Prostate gland (tissue), 2 donors: ENCODE measurements at regions not wholly inside any gene's neighbourhood (a gene's known extent, or its start where the extent isn't known, plus 50 kb on each side); places are given as distances from the start of the nearest gene placed in this dataset.

Source experiments
- DNase-seq: peaks from one replicate; pipeline ENCODE4 v3.0.0-alpha.2; 2019; ENCODE audit warnings: low spot score
- H3K27ac ChIP-seq, 2 donors: fragments of 200-600 bp; sonication (generic); 2 replicates each; pipeline ENCODE4 v1.5.1; 2017 to 2019
- H3K27me3 ChIP-seq: fragments of 200-600 bp; sonication (generic); replicated peaks from 2 replicates; pipeline ENCODE4 v1.5.1; 2019; ENCODE audit not compliant: insufficient read depth
- H3K36me3 ChIP-seq, 2 donors: fragments of 200-600 bp; sonication (generic); 1 replicate in 1 of 2; 2 replicates in 1 of 2; pipeline versions ENCODE4 v1.5.1 to v1.8.1; 2017 to 2019
- H3K4me1 ChIP-seq: fragments of 200-600 bp; sonication (generic); replicated peaks from 2 replicates; pipeline ENCODE4 v1.5.1; 2019
- H3K4me3 ChIP-seq, 2 donors: fragments of 200-600 bp; sonication (generic); 2 replicates each; pipeline ENCODE4 v1.5.1; 2017 to 2019
- H3K9me3 ChIP-seq: fragments of 200-600 bp; sonication (generic); 2 replicates; pipeline ENCODE4 v1.5.1; 2017
- POLR2A ChIP-seq: fragments of 450-650 bp; IDR thresholded peaks from one replicate; pipeline ENCODE4 v1.6.1; 2016; ENCODE audit warnings: antibody characterized with exemption, mild to moderate bottlenecking
- POLR2AphosphoS5 ChIP-seq: sonication (generic); formaldehyde crosslinking; IDR thresholded peaks from one replicate; pipeline ENCODE4 v1.6.1; 2017; ENCODE audit warnings: antibody characterized with exemption
- WGBS: methylation state at CpG from one replicate; pipeline ENCODE4 v1.1.5; 2018; 5-methylcytosine and 5-hydroxymethylcytosine counted together
- intact Hi-C: fragments of 100-400 bp; cut with DNase I; formaldehyde crosslinking; loops from one replicate; pipeline ENCODE4 v1.14.2; 2022
- TF ChIP-seq, protein P1 (sequence below), 4 experiments: fragments of 200-600 bp in 2 of 4; fragments of 450-650 bp in 2 of 4; sonication (generic) in 2 of 4; IDR thresholded peaks; 1 replicate in 3 of 4; 2 replicates in 1 of 4; pipeline ENCODE4 v1.5.1; 2016 to 2019; ENCODE audit warnings: antibody characterized with exemption in 4 of 4, mild to moderate bottlenecking in 2 of 4, moderate library complexity in 2 of 4

DNA sequence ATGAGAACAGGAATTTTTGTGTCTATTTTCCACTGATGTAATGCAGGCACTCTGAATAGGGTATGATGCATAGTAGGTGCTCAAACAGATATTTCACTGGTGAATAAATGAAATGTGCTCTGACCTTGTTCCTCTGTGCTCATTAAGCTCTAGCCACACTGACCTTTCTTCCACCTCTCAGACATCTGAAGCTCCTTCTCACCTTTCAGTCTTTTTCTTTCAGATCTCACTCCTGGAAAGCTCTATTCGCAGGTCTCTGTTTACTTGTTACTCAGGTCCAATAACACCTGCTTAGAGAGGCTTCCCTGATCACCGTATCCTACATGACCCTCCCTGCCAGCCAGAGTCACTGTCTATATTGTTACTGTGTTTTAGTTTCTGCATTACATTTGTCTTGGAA, 59.2 kb upstream of the IVNS1ABP start:
- WGBS, result 43% methylated on average over 2 of the region's 2 CpGs
- Histone ChIP-seq H3K4me3 (no peak overlapping the region), H3K27ac (no peak overlapping the region), H3K9me3 (no peaks in the 10 kb centered on the region), H3K36me3 (no peaks in the 10 kb centered on the region), H3K4me1 (no peaks in the 10 kb centered on the region), H3K27me3 (no peaks in the 10 kb centered on the region)
- TF ChIP-seq POLR2AphosphoS5, result no peak
- no peak for TF ChIP-seq POLR2A
- TF ChIP-seq, protein P1, sequence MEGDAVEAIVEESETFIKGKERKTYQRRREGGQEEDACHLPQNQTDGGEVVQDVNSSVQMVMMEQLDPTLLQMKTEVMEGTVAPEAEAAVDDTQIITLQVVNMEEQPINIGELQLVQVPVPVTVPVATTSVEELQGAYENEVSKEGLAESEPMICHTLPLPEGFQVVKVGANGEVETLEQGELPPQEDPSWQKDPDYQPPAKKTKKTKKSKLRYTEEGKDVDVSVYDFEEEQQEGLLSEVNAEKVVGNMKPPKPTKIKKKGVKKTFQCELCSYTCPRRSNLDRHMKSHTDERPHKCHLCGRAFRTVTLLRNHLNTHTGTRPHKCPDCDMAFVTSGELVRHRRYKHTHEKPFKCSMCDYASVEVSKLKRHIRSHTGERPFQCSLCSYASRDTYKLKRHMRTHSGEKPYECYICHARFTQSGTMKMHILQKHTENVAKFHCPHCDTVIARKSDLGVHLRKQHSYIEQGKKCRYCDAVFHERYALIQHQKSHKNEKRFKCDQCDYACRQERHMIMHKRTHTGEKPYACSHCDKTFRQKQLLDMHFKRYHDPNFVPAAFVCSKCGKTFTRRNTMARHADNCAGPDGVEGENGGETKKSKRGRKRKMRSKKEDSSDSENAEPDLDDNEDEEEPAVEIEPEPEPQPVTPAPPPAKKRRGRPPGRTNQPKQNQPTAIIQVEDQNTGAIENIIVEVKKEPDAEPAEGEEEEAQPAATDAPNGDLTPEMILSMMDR (IDR thresholded peaks at IDR 0.05), result no peak
- intact Hi-C loops, result no loop called here
- no peak for DNase-seq

DNA sequence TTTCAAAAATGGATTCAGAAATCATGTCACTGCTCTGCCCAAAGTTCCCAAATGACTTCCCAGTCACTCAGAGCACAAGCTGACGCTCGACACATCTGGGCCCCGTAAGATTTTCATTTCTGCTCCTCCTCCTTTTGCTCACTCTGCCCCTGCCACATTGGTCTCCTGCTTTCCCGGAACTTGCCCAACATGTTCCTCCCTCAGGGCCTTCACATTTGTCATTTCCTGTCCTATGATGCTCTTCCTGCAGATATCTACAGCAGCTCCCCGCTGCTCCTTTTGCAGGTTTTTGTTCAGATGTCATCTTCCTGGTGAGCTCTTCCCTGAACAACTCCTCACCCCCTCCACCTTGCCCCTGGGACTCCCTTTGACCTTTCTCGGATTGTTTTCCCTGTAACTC, 58.5 kb upstream of the IVNS1ABP start:
- H3K4me3 ChIP-seq, result no peak overlapping the region
- H3K36me3 ChIP-seq, result no peaks in the 10 kb centered on the region
- intact Hi-C loops, result no loop called here
- TF ChIP-seq POLR2A, result no peak
- no peak for TF ChIP-seq POLR2AphosphoS5
- TF ChIP-seq, protein P1 (IDR thresholded peaks at IDR 0.05), result no peak
- H3K27ac ChIP-seq, result no peak overlapping the region
- no peaks in the 10 kb centered on the region for H3K9me3 ChIP-seq
- H3K4me1 ChIP-seq, result no peaks in the 10 kb centered on the region
- no peak for DNase-seq
- 85% methylated on average over 6 of the region's 6 CpGs for WGBS
- no peaks in the 10 kb centered on the region for H3K27me3 ChIP-seq

DNA sequence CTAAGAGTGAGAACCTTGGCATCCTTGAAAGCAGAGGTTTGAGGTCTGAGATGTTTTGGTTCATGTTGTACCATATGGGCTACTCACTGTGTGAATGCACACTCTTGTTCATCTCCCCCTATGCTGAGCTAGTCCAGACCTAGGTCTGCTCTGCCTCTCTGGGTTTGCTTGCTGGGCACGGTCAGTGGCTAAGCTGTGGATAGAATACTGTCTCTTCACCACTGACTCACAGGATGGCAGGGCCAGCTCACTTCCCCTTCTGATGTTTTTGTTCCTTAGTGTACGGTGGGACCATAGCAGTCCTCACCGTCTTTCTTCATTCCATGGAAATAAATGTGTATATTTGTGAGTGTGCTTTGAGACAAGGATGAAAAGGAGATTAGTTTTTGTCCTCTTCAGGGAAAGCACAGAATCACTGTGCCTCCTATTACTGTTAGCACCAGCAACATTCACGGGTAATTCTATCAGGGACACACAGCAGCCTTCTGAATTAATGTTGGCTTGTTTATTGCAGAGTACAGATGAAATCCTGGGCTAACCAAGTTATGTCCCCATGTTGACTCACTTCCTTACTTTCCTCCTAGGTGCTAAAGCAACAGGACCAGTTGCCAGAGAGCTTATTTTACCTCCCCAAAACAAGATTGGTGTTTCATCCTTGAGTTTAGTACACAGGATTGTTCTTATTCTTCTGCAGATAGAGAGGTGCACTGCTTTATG, 56.9 kb upstream of the IVNS1ABP start:
- TF ChIP-seq POLR2A, result no peak
- no peak overlapping the region for H3K27ac ChIP-seq
- no peaks in the 10 kb centered on the region for H3K36me3 ChIP-seq
- DNase-seq, result no peak
- H3K4me3 ChIP-seq, result no peak overlapping the region
- H3K9me3 ChIP-seq, result no peaks in the 10 kb centered on the region
- 85% methylated on average over 4 of the region's 4 CpGs for WGBS
- no peaks in the 10 kb centered on the region for H3K4me1 ChIP-seq
- no peaks in the 10 kb centered on the region for H3K27me3 ChIP-seq
- intact Hi-C loops, result no loop called here

DNA sequence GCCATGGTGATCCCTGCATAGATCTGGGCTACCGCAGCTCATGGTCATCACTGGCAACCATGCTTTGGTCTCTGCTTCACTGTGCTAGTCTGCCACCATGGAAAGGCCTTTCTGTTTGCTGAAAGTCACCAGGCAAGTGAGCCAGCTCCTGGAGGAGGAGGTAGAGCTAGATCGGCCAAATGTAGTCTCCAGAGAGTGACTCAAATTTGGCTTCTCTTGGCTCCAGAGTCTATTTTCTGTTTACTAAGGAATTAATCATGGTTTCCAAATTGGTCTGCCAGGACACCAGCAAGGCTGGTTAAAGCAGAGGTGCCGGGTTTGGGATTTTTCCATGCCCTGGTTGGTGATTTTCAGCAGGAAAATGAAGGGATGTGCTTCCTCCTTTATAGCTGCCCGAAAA, 52.7 kb upstream of the IVNS1ABP start:
- Histone ChIP-seq H3K4me1 (no peaks in the 10 kb centered on the region), H3K9me3 (no peaks in the 10 kb centered on the region), H3K27me3 (no peaks in the 10 kb centered on the region), H3K4me3 (no peak overlapping the region), H3K27ac (no peak overlapping the region), H3K36me3 (no peaks in the 10 kb centered on the region)
- TF ChIP-seq, protein P1 (IDR thresholded peaks at IDR 0.05), result no peak
- TF ChIP-seq POLR2A (no peak), POLR2AphosphoS5 (no peak)
- WGBS, result 66% methylated on average over 4 of the region's 4 CpGs
- DNase-seq, result no peak
- intact Hi-C loops, result no loop called here

DNA sequence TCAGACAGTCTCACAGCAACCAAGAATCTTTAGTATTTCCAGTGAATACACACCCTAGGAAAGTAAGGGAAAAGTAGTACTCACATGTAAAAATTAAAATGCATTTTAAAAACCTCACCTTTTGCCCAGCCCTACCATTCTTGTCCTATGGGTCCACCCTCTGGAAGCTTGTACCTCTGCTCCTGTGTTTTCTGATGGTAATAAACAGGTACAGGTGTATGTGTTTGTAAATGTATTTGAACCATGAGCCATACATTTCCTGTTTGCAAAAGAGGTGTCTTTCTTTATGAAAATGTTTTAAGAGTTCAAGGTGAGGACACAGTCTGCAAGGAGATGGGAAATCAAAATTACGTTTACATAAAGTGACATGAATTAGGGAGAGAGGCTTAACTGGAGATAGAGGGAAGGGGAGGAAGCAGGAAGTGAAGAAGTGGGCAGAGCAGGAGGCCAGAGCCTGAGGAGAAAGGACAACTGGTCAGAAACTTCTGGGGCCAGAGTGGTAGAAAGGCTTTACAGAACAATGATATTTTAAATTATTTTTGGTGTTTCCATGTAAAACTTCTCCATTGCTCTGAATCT, 52.0 kb upstream of the IVNS1ABP start:
- Histone ChIP-seq H3K36me3 (no peaks in the 10 kb centered on the region), H3K27me3 (no peaks in the 10 kb centered on the region), H3K9me3 (no peaks in the 10 kb centered on the region), H3K27ac (no peak overlapping the region), H3K4me3 (no peak overlapping the region), H3K4me1 (no peaks in the 10 kb centered on the region)
- WGBS, result 72% methylated on average over 1 of the region's 1 CpG
- TF ChIP-seq, protein P1 (IDR thresholded peaks at IDR 0.05), result no peak
- no peak for TF ChIP-seq POLR2A
- TF ChIP-seq POLR2AphosphoS5, result no peak
- intact Hi-C loops, result no loop called here
- DNase-seq, result no peak
